ENCODE measurements at regions not wholly inside any gene's neighbourhood (a gene's known extent, or its start where the extent isn't known, plus 50 kb on each side); places are given as distances from the start of the nearest gene placed in this dataset.

DNA sequence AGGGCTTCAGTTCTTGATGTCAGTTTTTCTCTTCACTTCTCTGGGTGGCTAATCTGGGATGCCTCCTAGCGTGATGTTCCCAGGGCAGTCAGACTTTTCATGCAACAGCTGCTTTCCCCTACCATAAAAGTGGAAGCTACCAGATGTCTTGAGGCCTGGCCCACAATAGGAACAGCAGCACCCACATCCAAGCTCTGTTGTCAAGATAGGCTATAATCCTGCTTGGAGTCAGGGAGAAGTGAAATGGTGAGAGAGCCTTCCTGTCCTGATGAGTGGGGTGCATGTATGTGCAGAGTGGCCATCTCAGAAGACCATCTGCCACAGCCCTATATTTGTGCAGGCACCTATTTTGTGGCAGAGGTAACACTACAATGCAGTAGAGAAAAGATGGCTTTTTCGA lies 108.0 kb downstream of the HTR5A start:
- TF ChIP-seq, protein P1, sequence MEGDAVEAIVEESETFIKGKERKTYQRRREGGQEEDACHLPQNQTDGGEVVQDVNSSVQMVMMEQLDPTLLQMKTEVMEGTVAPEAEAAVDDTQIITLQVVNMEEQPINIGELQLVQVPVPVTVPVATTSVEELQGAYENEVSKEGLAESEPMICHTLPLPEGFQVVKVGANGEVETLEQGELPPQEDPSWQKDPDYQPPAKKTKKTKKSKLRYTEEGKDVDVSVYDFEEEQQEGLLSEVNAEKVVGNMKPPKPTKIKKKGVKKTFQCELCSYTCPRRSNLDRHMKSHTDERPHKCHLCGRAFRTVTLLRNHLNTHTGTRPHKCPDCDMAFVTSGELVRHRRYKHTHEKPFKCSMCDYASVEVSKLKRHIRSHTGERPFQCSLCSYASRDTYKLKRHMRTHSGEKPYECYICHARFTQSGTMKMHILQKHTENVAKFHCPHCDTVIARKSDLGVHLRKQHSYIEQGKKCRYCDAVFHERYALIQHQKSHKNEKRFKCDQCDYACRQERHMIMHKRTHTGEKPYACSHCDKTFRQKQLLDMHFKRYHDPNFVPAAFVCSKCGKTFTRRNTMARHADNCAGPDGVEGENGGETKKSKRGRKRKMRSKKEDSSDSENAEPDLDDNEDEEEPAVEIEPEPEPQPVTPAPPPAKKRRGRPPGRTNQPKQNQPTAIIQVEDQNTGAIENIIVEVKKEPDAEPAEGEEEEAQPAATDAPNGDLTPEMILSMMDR (IDR thresholded peaks at IDR 0.05; ENCODE audit: borderline replicate concordance, extremely low read depth, low read length, poor library complexity, severe bottlenecking), result no peak
- TF ChIP-seq EZH2 (IDR thresholded peaks at IDR 0.05; ENCODE audit: borderline replicate concordance, low read depth, low read length, severe bottlenecking), result no peak
